ENCODE measurements at regions not wholly inside any gene's neighbourhood (a gene's known extent, or its start where the extent isn't known, plus 50 kb on each side); places are given as distances from the start of the nearest gene placed in this dataset.

DNA sequence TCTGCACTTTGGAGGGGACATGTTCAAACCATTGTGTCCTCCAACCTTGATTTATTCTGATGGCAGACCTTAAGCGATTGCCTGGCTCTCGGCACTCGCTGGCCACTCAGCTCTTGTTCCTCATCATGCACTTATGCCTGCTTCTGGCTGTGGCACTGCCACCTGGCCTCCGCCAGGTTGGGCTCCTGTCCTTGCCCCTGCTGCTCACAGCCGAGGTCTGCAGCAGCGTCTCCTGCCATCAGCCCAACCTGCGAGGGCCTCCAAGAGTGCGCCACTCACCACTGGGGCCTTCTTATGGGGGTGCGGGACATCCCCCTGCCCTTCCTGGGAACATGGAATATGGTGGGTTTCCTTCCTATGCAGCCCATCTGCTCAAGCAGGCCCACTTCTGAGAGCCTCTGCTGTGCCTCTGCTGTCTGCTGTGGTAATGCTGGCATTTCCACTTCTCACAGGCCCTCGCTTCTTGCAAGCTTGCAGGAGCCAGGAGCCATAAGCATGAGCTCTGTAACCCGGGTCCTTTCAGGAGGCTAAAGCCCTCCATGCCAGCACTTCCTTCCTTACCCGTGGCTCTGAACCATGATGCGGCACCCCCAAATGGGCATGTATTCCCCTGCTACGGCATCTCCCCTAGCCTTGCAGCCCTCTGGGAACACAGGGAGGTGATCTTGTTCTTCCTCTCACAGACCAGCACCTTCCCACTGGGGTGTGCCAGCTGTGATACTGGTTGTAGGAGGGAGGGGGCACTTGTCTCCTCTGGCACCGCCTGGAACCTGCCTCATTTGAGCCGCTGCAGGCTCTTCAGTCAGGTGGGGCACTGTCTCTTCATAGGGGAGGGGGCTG, 58.6 kb upstream of the HS6ST1 start:
- Mint-ChIP-seq H3K36me3 (ENCODE audit: low read depth) (no peaks in the 10 kb centered on the region), H3K27ac (no peak overlapping the region), H3K27me3 (no peaks in the 10 kb centered on the region), H3K4me1 (ENCODE audit: low read depth) (no peaks in the 10 kb centered on the region), H3K4me3 (no peak overlapping the region), H3K9me3 (no peaks in the 10 kb centered on the region)
- Histone ChIP-seq H3K9me3 (ENCODE audit: control insufficient read depth in 1 of 2, insufficient read depth in 1 of 2, low read length in 2 of 2) (no peaks in the 10 kb centered on the region), H3K27me3 (ENCODE audit: control insufficient read depth in 1 of 2, insufficient read depth in 2 of 2, low read length in 2 of 2) (no peaks in the 10 kb centered on the region), H3K4me1 (ENCODE audit: insufficient read depth, low read length) (peaks cover 17% of the 10 kb centered on the region), H3K36me3 (ENCODE audit: insufficient read depth, low read length) (no peaks in the 10 kb centered on the region), H3K27ac (ENCODE audit: low read depth in 1 of 2, low read length in 2 of 2) (no peak overlapping the region), H3K4me3 (ENCODE audit: low read length) (no peak overlapping the region)
- intact Hi-C loops (cut with DNase I, micrococcal nuclease): no loop called here
- POLR2A ChIA-PET: no interaction called here
- DNase-seq (peak in 1 of 14 experiments; percentile 20), ATAC-seq (ENCODE audit: poor library complexity) (no peak)
- TF ChIP-seq CTCF (IDR thresholded peaks at IDR 0.05): no peak
- CTCF ChIA-PET: no interaction called here

GRCh38 chr2:128378231-128379020, 59.8 kb upstream of the HS6ST1 start:
- no peak for TF ChIP-seq CTCF (IDR thresholded peaks at IDR 0.05)
- Mint-ChIP-seq H3K4me1 (ENCODE audit: low read depth) (no peaks in the 10 kb centered on the region), H3K4me3 (no peak overlapping the region), H3K9me3 (no peaks in the 10 kb centered on the region), H3K27me3 (no peaks in the 10 kb centered on the region), H3K36me3 (ENCODE audit: low read depth) (no peaks in the 10 kb centered on the region), H3K27ac (no peak overlapping the region)
- Histone ChIP-seq H3K4me1 (ENCODE audit: insufficient read depth, low read length) (peaks cover 10% of the 10 kb centered on the region), H3K4me3 (ENCODE audit: low read length) (no peak overlapping the region), H3K27ac (ENCODE audit: low read depth in 1 of 2, low read length in 2 of 2) (no peak overlapping the region), H3K27me3 (ENCODE audit: control insufficient read depth in 1 of 2, insufficient read depth in 2 of 2, low read length in 2 of 2) (no peaks in the 10 kb centered on the region), H3K36me3 (ENCODE audit: insufficient read depth, low read length) (no peaks in the 10 kb centered on the region), H3K9me3 (ENCODE audit: control insufficient read depth in 1 of 2, insufficient read depth in 1 of 2, low read length in 2 of 2) (no peaks in the 10 kb centered on the region)
- ChIA-PET POLR2A (no interaction called here), CTCF (no interaction called here)
- intact Hi-C loops (cut with DNase I, micrococcal nuclease): no loop called here
- DNase-seq: peak in 1 of 14 experiments; percentile 25
- ATAC-seq (ENCODE audit: poor library complexity): no peak

GRCh38 chr2:128379021-128380015, 60.6 kb upstream of the HS6ST1 start:
- ChIA-PET CTCF (no interaction called here), POLR2A (no interaction called here)
- H3K4me1 Mint-ChIP-seq (ENCODE audit: low read depth): no peaks in the 10 kb centered on the region
- Histone ChIP-seq H3K9me3 (ENCODE audit: control insufficient read depth in 1 of 2, insufficient read depth in 1 of 2, low read length in 2 of 2) (no peaks in the 10 kb centered on the region), H3K27me3 (ENCODE audit: control insufficient read depth in 1 of 2, insufficient read depth in 2 of 2, low read length in 2 of 2) (no peaks in the 10 kb centered on the region), H3K36me3 (ENCODE audit: insufficient read depth, low read length) (no peaks in the 10 kb centered on the region), H3K27ac (ENCODE audit: low read depth in 1 of 2, low read length in 2 of 2) (no peak overlapping the region), H3K4me1 (ENCODE audit: insufficient read depth, low read length) (peaks cover 10% of the 10 kb centered on the region), H3K4me3 (ENCODE audit: low read length) (no peak overlapping the region)
- intact Hi-C loops (cut with DNase I, micrococcal nuclease): no loop called here
- TF ChIP-seq CTCF (IDR thresholded peaks at IDR 0.05): no peak
- no peaks in the 10 kb centered on the region for H3K36me3 Mint-ChIP-seq (ENCODE audit: low read depth)
- ATAC-seq (ENCODE audit: poor library complexity) (no peak), DNase-seq (peak in 1 of 14 experiments; percentile 28)
- no peaks in the 10 kb centered on the region for H3K9me3 Mint-ChIP-seq
- no peak overlapping the region for H3K27ac Mint-ChIP-seq
- H3K4me3 Mint-ChIP-seq: no peak overlapping the region
- H3K27me3 Mint-ChIP-seq: no peaks in the 10 kb centered on the region

All from CD4-positive, alpha-beta T cell (primary cell).